ENCODE measurements at regions not wholly inside any gene's neighbourhood (a gene's known extent, or its start where the extent isn't known, plus 50 kb on each side); places are given as distances from the start of the nearest gene placed in this dataset.

GRCh38 chr9:119698535-119698934 lies 329.3 kb upstream of the BRINP1 start:
- TF ChIP-seq CTCF (IDR thresholded peaks at IDR 0.05; ENCODE audit: low read depth, low read length) (no peak), EZH2phosphoT487 (IDR thresholded peaks at IDR 0.05; ENCODE audit: low read depth) (no peak)

Measured in OCI-LY3 (cell line).